Effector memory CD8-positive, alpha-beta T cell (primary cell): ENCODE measurements at regions not wholly inside any gene's neighbourhood (a gene's known extent, or its start where the extent isn't known, plus 50 kb on each side); places are given as distances from the start of the nearest gene placed in this dataset.

ENCODE experiments used
- ATAC-seq: fragments of 150-1000 bp; cut with Tn5 transposase; replicated peaks from 2 replicates; pipeline ENCODE4 v1.10.0; 2021; ENCODE audit warnings: mild to moderate bottlenecking, moderate library complexity
- DNase-seq, 3 experiments: peaks; one replicate each; pipeline ENCODE4 v3.0.0; 2021
- H3K27ac Mint-ChIP-seq, 2 donors: one replicate each; pipeline ENCODE4 v1.8.0; 2022; ENCODE audit warnings: mild to moderate bottlenecking in 2 of 2, mixed read lengths in 2 of 2, moderate library complexity in 2 of 2
- H3K27me3 Mint-ChIP-seq, 2 donors: one replicate each; pipeline ENCODE4 v1.8.0; 2022; ENCODE audit warnings: mixed read lengths in 2 of 2
- H3K36me3 Mint-ChIP-seq: one replicate; pipeline ENCODE4 v1.8.0; 2022; ENCODE audit warnings: mild to moderate bottlenecking, moderate library complexity, mixed read lengths; ENCODE audit not compliant: insufficient read depth
- H3K4me1 Mint-ChIP-seq, 2 donors: one replicate each; pipeline ENCODE4 v1.8.0; 2022; ENCODE audit warnings: low read depth in 2 of 2, mixed read lengths in 2 of 2
- H3K4me3 Mint-ChIP-seq, 2 donors: one replicate each; pipeline ENCODE4 v1.8.0; 2022; ENCODE audit warnings: mild to moderate bottlenecking in 2 of 2, mixed read lengths in 2 of 2, moderate library complexity in 2 of 2
- H3K9me3 Mint-ChIP-seq, 2 donors: one replicate each; pipeline ENCODE4 v1.8.0; 2022; ENCODE audit warnings: mixed read lengths in 2 of 2

DNA sequence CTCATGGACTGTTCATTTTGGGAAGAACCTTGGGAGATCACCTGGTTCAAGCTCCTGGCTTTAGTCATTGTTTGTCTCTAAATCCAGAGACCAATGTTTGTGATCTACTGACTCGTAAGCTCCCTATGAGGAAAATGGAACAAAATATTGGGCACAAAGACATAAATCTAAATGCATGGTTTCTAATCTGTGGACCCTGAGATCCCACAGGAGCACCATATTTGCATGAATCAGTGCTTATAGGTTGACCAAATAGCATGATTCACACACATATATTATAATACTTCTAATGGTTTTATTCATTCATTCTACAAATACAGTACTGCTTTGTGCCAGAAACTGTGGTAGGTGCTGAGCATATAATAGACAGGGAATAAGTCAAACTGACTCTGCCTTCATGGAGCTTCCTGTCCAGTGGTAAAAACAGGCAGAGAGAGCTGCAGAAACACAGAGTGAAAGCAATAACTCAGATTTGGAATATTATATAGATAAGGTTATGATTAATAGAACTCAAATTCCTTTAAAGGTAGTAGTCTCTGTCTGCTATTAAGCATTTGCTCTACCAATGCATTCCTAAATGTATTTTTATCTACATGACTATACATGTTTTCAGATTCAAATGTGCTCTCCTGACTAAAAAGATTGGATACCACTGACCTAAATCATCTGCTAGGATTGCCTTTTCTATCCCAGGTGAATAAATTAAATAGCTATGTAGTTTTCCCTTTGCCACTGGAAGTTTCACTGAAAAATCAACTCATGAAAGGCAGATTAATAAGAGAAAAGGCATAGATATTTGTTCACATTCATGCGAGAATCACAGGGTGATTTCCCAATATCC, 198.6 kb upstream of the CAMK1G start:
- no peak overlapping the region for H3K27ac Mint-ChIP-seq
- H3K9me3 Mint-ChIP-seq = peaks cover 0 to 2% of the 10 kb centered on the region in 2 donors
- DNase-seq = no peak
- H3K36me3 Mint-ChIP-seq = no peaks in the 10 kb centered on the region
- H3K4me3 Mint-ChIP-seq = no peak overlapping the region
- peaks cover 8 to 28% of the 10 kb centered on the region in 2 donors for H3K27me3 Mint-ChIP-seq
- ATAC-seq = no peak
- H3K4me1 Mint-ChIP-seq = no peaks in the 10 kb centered on the region

DNA sequence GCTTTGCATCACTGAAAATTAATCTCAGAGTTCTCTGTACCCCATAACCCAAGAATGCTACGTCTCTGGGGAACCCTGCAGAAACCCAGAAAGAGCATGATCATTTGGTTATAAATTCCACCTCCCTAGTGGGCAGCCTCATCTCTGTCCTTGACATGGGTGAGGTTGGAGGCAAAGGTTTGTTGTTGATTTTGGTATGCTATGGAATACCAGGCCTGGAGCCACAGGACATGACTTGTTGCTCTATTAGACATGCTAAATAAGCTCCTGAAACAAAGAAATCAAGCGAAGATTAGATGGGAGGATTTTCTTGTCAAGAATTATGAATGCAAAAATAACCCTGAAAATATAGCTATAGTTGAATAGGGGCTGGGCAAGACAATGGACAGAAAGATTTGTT, 197.4 kb upstream of the CAMK1G start:
- Mint-ChIP-seq H3K4me1 (no peaks in the 10 kb centered on the region), H3K27me3 (peaks cover 6 to 19% of the 10 kb centered on the region in 2 donors)
- ATAC-seq = no peak

DNA sequence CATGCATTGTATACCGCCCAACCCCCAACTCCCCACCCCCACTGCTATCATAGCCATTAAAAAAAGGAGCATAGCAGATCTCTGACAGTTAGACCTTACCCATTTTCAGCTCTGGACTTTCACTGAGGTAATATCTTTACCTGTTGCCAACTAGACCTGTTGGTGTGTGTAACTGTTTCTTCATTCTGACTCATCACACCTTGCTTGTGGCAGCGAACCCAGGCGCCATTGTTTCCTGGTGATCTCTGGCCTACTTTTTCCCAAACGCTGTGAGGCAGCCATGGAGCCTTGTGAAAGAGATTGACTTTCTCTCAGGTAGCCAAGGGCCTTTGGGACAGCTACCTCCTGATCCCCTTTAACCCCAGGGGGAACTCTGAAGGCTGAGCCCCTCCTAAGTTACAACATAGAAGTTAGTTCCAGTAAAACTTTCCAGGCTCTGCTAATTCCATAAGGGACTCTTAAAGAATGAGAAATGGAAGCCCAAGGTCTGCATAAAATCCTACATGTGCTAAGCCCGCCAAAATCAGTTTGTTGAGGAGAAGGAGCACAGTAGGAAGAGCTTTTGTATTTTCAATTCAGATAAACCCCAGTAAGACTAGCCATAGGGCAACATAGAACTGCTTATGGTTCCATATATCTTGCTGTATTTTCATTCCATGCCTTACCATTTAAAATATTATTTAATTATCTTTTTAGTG, 196.1 kb upstream of the CAMK1G start:
- H3K27ac Mint-ChIP-seq = no peak overlapping the region
- ATAC-seq (no peak), DNase-seq (no peak)
- H3K4me1 Mint-ChIP-seq = no peaks in the 10 kb centered on the region
- H3K27me3 Mint-ChIP-seq = peaks cover 6 to 19% of the 10 kb centered on the region in 2 donors
- H3K36me3 Mint-ChIP-seq = no peaks in the 10 kb centered on the region
- H3K9me3 Mint-ChIP-seq = peaks cover 0 to 2% of the 10 kb centered on the region in 2 donors
- no peak overlapping the region for H3K4me3 Mint-ChIP-seq

More for the DNA sequence above, 197.4 kb upstream of the CAMK1G start:
- no peak for DNase-seq
- Mint-ChIP-seq H3K9me3 (peaks cover 0 to 2% of the 10 kb centered on the region in 2 donors), H3K27ac (no peak overlapping the region), H3K36me3 (no peaks in the 10 kb centered on the region), H3K4me3 (no peak overlapping the region)

DNA sequence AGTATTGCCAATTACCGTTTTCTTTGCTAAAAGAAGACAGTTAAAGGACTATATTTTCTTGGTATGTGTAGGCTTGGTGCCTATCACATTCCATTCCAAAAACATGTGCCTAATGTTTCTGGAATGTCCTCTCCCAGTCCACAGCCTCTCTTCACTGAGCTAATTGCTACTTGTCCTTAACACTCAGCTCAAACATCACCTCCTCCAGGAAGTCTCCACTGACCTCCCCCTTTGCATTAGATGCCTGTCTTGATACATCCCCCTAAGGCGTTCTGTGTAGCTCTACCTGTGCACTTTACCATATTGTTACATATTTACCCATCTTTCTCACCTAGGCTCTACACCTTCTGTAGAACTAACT, 195.6 kb upstream of the CAMK1G start:
- Mint-ChIP-seq H3K36me3 (no peaks in the 10 kb centered on the region), H3K27ac (no peak overlapping the region), H3K9me3 (peaks cover 0 to 2% of the 10 kb centered on the region in 2 donors), H3K4me3 (no peak overlapping the region), H3K4me1 (no peaks in the 10 kb centered on the region), H3K27me3 (peaks cover 6 to 19% of the 10 kb centered on the region in 2 donors)
- DNase-seq = no peak
- no peak for ATAC-seq

DNA sequence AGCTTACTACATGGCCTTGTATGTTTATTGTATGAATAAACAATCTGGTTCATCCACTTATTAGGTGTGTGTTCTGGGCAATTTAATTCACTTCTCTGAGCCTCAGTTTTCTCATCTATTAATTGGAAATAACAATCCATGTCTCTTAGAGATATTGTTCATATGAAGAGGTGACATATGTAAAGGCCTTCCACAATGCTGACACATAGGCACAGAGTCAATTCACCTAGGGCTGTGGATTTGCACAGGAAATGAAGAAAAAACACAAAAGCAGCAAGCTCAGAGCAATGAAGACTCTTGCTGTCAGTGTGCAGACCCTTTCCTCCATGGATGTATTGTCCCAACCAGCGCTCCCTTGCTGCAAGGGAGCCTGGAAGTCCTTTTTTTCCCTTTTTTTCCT, 195.2 kb upstream of the CAMK1G start:
- no peak overlapping the region for H3K27ac Mint-ChIP-seq
- ATAC-seq (no peak), DNase-seq (no peak)
- H3K4me3 Mint-ChIP-seq = no peak overlapping the region
- H3K36me3 Mint-ChIP-seq = no peaks in the 10 kb centered on the region
- no peaks in the 10 kb centered on the region for H3K4me1 Mint-ChIP-seq
- H3K27me3 Mint-ChIP-seq = peaks cover 6 to 19% of the 10 kb centered on the region in 2 donors
- H3K9me3 Mint-ChIP-seq = peaks cover 0 to 2% of the 10 kb centered on the region in 2 donors

DNA sequence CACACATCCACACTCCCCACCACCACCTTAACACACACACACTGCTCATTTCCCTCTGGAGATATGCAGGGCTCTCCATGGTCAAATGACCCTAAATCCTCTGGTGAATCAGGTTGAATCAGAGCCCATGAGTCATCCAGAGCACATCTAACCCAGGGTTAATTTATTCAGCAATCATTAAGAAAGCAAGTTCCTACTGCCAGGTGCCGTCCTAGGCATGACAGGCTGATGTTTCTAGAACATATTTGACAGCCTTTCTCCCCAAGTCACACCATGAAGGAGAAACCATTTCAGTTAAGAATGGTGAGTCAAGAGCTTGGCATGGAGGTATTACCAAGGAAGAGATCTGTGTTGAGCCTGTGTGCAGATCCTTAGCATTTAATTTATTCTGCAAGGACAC, 194.3 kb upstream of the CAMK1G start:
- no peak overlapping the region for H3K27ac Mint-ChIP-seq
- peaks cover 0 to 2% of the 10 kb centered on the region in 2 donors for H3K9me3 Mint-ChIP-seq
- peaks cover 6 to 19% of the 10 kb centered on the region in 2 donors for H3K27me3 Mint-ChIP-seq
- ATAC-seq (no peak), DNase-seq (no peak)
- no peak overlapping the region for H3K4me3 Mint-ChIP-seq
- H3K36me3 Mint-ChIP-seq = no peaks in the 10 kb centered on the region
- H3K4me1 Mint-ChIP-seq = no peaks in the 10 kb centered on the region

DNA sequence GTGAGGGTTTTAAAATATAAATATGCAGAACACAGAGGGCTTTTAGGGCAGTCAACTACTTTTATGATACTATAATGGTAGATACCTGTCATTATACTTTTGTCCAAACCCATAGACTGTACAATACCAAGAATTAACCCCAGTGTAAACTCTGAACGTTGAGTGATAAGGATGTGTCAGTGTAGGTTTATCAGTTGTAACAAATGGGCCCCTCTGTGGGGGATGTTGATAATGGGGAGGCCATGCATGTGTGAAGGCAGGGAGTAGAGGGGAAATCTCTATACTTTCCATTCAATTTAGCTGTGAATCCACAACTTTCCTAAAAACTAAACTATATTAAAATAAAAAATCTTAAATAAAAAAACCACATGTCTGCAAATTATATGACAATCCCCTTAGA, 193.5 kb upstream of the CAMK1G start:
- DNase-seq = no peak
- no peaks in the 10 kb centered on the region for H3K36me3 Mint-ChIP-seq
- no peak overlapping the region for H3K27ac Mint-ChIP-seq
- no peaks in the 10 kb centered on the region for H3K4me1 Mint-ChIP-seq
- ATAC-seq = no peak
- H3K27me3 Mint-ChIP-seq = peaks cover 9 to 24% of the 10 kb centered on the region in 2 donors
- no peak overlapping the region for H3K4me3 Mint-ChIP-seq
- H3K9me3 Mint-ChIP-seq = peaks cover 0 to 2% of the 10 kb centered on the region in 2 donors

DNA sequence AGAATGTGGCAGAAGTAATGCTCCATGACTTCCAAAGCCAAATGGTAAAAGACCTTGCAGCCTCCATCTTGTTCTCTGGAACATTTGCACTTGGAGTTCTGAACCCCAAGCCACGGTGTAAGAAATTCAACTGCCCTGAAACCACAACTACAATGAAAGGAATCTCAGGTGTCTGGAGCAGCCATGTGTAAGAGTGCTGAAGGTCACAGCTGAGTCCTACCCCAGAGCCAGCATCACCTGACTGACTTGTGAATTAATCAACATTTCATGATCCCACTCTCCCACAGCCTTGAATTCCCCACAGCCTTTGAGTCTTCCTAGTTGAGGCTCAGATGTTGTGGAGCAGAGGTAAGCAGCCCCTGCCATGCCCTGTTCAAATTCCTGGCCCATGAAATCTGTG, 192.8 kb upstream of the CAMK1G start:
- DNase-seq (no peak), ATAC-seq (no peak)
- no peaks in the 10 kb centered on the region for H3K36me3 Mint-ChIP-seq
- no peaks in the 10 kb centered on the region for H3K4me1 Mint-ChIP-seq
- no peak overlapping the region for H3K4me3 Mint-ChIP-seq
- H3K9me3 Mint-ChIP-seq = peaks cover 0 to 2% of the 10 kb centered on the region in 2 donors
- H3K27me3 Mint-ChIP-seq = peaks cover 13 to 26% of the 10 kb centered on the region in 2 donors
- H3K27ac Mint-ChIP-seq = no peak overlapping the region

DNA sequence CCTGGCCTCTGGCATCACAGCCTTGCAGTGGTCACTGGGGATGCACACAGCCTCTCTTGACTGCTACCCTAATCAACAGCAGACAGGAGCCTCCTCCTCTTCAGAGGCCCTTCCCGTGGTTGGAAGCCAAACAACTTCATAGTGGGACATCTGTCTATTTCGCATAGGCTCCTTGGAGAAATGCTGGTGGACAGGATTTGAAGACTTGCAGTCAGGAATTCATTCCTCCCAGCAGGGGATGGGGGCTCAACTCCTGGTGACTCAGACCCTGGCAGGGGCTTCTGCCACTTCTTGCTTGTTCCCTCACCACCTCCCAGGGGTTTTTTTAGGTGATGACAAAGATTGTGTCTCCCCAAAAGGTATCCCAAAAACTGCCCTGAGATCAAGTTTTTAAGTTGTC, 191.7 kb upstream of the CAMK1G start:
- ATAC-seq = no peak
- Mint-ChIP-seq H3K27me3 (peaks cover 21 to 32% of the 10 kb centered on the region in 2 donors), H3K4me3 (no peak overlapping the region), H3K9me3 (peaks cover 0 to 2% of the 10 kb centered on the region in 2 donors), H3K36me3 (no peaks in the 10 kb centered on the region), H3K4me1 (no peaks in the 10 kb centered on the region), H3K27ac (no peak overlapping the region)
- no peak for DNase-seq

DNA sequence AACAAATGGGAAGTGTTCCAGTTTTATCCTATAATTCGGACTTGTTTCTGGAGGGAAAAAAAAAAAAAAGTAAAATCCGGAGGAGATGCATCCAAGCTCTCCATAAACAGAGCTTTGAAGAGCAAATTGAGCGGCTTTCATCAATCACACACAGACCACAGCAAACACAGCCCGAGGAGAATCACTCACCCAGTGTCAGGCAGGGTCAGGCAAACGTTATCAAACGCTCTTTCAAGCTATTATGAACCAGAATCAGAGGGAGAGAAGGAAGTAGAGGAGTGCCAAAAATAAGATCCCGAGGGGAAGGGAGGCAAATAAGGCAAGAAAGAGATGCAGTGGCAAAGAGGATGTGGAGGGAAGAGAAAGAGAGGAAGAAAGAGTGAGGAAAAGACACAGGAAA, 188.3 kb upstream of the CAMK1G start:
- DNase-seq (no peak), ATAC-seq (no peak)
- no peaks in the 10 kb centered on the region for H3K9me3 Mint-ChIP-seq
- H3K36me3 Mint-ChIP-seq = no peaks in the 10 kb centered on the region
- no peak overlapping the region for H3K27ac Mint-ChIP-seq
- peaks cover 30 to 32% of the 10 kb centered on the region in 2 donors for H3K27me3 Mint-ChIP-seq
- H3K4me3 Mint-ChIP-seq = no peak overlapping the region
- no peaks in the 10 kb centered on the region for H3K4me1 Mint-ChIP-seq

DNA sequence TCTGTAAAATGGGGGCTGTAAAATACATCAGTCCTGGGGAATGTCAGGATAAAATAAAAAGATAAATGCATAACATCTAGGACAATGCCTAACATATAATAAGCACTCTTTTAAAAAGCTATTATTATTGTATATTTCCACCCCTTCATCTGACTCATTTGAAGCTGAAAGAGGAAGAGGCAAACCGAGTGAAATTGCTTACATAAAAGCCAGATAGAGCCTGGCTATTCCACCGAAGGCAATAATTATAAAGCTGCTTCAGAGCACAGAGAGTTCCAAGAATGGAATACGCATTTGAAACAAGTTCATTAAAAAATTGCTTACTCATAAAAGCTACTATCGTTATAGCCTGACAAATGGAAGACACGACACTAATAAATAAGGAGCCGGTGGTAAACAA, 186.1 kb upstream of the CAMK1G start:
- Mint-ChIP-seq H3K36me3 (no peaks in the 10 kb centered on the region), H3K27ac (no peak overlapping the region), H3K4me1 (no peaks in the 10 kb centered on the region), H3K27me3 (peaks cover 30 to 32% of the 10 kb centered on the region in 2 donors), H3K9me3 (no peaks in the 10 kb centered on the region), H3K4me3 (no peak overlapping the region)
- DNase-seq (no peak), ATAC-seq (no peak)

DNA sequence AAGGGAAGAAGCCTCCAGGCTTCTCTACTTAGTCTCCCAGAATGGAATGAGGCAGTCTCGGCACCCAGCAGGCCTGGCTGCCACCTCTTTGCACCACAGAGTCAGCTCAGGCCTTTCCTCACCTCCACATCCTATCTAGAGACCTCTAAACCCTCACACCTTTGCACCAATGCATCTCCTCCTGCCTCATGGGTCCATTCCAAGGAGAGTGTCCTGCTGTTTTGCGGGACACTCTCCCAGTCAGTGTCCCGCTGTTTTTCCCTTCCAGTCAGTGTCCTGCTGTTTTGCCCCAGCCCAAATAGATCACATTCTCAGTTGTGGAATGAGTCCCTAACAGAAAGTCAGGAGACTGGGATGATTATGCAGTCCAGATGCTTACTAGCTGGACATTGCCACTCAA, 185.6 kb upstream of the CAMK1G start:
- Mint-ChIP-seq H3K4me1 (no peaks in the 10 kb centered on the region), H3K4me3 (no peak overlapping the region), H3K27me3 (peaks cover 30 to 32% of the 10 kb centered on the region in 2 donors), H3K9me3 (no peaks in the 10 kb centered on the region), H3K27ac (no peak overlapping the region), H3K36me3 (no peaks in the 10 kb centered on the region)
- no peak for ATAC-seq
- no peak for DNase-seq

DNA sequence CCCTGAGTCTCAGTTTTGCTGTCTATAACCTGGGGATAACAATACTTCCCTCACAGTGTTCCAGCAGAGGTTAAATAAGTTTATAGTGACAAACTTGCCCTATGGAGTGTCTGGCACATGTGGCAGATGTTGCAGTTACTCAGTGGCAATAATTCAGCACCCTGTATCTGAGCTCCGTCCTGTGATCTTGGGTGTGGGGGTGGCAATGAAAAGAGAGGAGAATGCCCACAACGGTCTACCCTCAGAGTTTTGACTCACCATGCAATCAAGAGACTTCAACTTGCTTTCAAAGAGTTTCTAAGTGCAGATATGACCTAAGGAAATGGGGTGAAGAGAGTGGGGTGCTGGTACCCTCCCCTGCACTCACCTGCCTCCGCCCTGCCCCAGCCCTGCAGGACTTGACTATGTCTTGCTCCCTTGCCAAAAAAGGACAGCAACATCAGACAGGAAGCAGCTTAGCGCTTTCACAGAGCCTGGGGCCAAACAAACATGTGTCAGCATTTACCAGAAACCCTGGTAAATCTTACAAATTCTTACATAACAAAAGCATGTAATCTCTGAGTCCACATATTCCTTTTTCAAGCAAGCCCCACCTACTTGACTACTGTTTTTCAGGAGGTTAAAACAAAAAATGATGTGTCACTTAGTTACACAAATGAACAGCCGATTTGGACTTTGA, 185.1 kb upstream of the CAMK1G start:
- DNase-seq (no peak), ATAC-seq (no peak)
- no peaks in the 10 kb centered on the region for H3K36me3 Mint-ChIP-seq
- H3K9me3 Mint-ChIP-seq = no peaks in the 10 kb centered on the region
- no peak overlapping the region for H3K4me3 Mint-ChIP-seq
- peaks cover 30 to 32% of the 10 kb centered on the region in 2 donors for H3K27me3 Mint-ChIP-seq
- H3K4me1 Mint-ChIP-seq = no peaks in the 10 kb centered on the region
- H3K27ac Mint-ChIP-seq = no peak overlapping the region
